HG02884 (cell line): ENCODE measurements at regions not wholly inside any gene's neighbourhood (a gene's known extent, or its start where the extent isn't known, plus 50 kb on each side); places are given as distances from the start of the nearest gene placed in this dataset.
"Not testable (repeated sequence)": the region's sequence is repeated elsewhere in the genome, so short reads cannot be mapped to it uniquely, and the experiment has no call there.

Experiments
- ATAC-seq: cut with Tn5 transposase; IDR thresholded peaks from one replicate; pipeline ENCODE4 v1.9.1; 2021; ENCODE audit warnings: mild to moderate bottlenecking, moderate library complexity; ENCODE audit not compliant: unreplicated experiment

DNA sequence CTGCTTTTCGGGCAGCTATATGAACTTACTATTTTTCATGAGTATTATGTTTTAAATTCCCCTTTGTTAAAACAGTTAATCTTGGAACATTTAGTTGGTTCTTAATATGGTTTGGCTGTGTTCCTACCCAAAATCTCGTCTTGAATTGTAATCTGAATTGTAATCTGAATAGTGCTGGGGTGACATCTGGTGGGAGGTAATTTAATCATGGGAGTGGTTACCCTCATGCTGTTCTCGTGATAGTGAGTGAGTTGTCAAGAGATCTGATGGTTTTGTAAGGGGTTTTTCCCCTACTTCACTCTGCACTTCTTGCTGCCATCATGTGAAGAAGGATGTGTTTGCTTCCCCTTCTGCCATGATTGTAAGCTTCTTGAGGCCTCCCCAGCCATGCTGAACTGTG lies 305.4 kb upstream of the MAP3K7 start:
- ATAC-seq, result no peak

DNA sequence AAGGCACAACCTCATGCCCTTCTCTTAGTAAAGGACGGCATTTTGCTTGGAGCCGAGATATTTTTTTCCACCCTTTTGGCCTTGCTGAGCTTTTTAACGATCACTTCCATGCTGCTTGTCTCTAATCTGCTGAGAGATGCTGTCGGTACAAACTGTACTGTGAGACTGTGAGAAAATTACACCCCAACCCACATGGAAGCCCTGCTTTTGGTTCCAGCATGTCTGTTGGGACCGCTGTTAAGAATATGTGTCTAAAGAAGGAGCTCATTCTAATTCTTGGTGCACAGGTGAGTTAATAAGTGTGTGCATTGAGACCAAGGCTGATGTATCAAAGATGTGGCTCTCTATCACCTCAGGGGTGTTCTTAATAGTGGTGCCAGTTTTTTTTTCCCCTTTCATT lies 304.5 kb upstream of the MAP3K7 start:
- ATAC-seq, result no peak

DNA sequence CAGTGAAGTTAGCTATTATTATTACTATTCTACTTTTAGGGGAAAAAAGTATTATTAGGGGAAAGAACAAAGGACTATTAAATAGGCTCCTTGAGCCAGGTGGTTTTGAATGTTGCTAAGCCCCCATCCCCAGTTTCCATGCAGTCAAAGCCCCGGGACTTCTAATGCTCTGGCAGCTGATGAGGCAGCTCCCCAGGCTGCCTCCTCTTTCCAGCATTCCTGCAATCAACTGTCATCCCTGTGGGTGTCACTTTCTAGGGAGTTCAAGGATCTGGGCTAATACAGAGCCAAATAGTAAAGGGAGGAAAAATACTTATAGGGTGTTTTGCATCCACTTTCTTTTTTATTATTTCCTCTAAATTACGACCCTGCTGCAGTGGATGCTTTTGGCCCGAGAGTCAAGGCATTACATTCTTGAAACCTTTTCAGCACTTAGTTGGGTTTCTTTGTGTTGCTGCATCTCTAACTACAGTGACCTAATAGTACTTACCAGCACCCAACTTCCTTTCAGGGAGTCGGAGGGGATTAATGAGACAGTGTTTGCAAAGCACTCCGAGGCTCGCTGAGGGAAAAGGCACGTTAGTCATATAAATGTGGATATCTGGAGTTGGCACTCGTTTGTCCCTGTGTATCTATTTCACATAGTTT lies 303.9 kb upstream of the MAP3K7 start:
- no peak for ATAC-seq

DNA sequence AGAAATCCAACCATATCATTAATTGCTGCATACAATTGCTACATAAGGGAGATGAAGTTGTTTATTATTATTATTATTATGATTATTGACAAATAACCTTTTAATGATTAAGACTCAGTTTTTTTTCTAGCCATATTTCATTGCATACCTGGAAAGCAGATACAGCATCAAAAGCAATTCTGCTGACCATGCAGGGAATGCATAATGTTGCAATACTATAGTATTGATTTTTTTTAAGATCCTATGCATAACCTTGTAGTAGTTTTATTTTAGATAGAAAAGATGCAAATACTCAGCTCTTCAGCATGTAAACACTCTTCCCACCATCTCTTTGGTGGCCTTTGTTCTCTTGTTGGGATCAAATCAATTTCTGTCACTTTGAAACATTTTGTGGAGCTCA lies 300.9 kb upstream of the MAP3K7 start:
- no peak for ATAC-seq

DNA sequence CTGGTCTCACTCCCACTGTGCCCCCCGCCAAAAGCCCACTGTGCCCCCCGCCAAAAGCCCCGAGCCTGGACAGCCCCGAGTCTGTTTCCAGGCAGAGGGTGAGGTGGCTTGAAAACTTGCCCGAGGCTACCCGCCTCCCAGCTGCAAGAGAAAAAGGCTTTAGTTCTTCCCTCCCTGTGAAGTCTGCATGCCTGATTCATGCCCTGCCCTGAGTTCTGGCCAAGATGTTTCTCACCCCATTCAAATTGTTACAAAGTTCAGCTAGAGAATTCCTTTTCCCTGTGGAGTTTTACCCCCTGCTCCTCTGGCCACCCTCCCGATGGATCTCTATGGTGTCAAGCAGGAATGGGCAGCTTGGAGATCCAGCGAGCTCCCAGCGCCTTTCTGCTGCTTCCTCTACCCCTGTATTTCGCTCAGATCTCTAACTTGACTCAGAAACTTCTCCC lies 298.8 kb upstream of the MAP3K7 start:
- ATAC-seq, result no peak

DNA sequence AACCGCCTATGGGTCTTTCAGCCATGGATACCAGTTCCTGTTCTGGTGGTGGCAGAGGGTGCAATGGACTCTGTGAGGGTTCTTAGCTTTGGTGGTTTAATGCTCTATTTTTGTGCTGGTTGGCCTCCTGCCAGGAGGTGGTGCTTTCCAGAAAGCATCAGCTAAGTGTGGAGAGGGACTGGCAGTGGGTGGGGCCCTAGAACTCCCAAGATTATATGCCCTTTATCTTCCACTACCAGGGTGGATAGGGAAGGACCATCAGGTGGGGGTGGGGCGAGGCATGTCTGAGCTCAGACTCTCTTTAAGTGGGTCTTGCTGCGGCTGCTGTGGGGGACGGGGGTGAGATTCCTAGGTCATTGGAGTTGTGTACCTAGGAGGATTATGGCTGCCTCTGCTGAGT lies 298.3 kb upstream of the MAP3K7 start:
- ATAC-seq, result not testable (repeated sequence)

DNA sequence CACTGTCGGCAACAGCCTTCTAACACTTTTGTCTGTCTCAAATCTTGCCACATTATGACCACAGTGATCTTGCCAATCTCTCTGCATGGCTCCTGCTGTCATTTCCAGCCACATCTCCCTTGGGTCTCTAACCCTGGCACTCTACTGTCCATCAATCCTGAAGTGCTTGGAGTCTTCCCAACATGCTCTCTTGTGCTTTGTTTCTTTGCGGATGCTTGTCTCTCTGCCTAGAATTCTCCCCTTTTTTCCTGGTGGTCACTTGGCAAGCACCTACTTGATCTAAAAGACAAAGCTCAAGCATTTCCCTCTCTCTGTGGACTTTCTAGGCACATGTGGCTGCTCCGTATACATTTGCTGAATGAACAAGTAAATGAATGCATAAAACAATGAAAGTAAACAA lies 290.7 kb upstream of the MAP3K7 start:
- no peak for ATAC-seq

DNA sequence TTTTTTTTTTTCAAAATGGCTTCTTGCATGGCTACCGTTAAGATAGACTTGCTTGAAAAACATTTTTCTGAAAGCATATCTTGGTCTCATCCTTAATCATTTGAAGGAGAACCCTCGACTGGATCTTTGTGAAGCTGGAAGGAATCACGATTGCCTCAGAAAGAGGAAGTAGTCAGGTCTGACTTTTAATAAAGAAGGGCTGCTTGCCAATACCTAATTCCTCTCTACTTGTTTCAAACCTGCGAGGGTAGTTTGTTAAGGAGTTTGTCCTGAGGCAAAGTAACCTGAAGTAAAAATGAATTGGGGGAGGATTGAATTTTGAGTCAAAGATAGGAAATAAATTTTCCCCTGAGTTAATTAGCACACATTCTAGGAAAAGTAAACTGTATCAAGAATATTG lies 288.1 kb upstream of the MAP3K7 start:
- no peak for ATAC-seq

DNA sequence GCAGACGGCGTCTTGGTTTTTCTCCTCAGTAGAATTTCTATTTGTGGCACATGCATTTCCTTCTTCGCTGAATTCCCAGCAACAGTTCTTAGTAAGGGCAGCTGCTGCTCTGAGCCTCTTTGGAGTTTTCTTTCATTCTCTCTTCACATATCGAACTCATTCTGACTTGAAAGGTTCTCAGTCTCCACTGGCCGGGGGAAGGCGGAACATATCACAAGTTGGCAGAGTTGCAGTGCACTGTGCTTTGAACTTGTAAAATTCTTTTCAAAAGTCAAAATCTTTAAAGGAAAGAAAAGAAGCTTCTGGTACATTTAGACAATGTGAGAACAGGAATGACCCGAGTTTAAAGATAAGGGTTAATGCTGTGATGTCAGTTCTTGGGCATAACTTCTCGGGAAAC lies 286.1 kb upstream of the MAP3K7 start:
- no peak for ATAC-seq

DNA sequence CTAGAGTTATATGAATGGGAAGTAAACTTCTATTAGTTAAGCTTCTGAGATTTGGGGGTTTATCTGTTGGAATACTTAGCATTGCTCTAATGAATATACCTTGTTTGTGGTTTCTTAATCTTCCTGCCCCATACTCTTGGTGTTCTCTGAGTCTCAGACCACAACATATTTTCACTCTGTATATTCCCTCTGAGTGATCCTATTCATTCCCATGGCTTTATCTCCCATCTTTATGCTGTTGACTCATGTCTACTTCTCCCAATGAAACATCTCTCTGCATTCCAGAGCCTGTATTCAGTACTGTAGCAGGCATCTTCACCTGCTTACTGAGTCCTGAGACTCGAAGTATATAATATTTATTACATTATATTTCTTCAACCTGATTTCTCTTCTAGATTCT lies 283.7 kb upstream of the MAP3K7 start:
- no peak for ATAC-seq

DNA sequence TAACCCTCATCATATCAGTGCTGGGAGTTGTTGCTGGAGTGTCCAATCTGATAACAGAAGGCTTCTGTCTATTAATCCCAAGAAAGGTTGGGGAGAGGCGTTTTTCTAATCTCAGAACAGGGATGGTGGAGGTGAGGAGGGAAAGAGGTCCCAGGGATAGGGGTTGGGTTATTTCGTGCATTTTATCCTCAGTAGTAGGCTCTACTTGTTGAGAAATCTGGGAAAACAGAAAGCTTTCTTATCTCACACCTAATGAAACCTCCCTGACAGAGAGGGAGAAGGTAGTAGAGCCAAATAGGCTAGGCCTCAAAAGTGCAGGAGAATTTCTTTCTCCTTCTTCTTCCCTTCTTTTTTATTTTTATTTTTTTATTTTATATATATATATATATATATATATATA lies 281.8 kb upstream of the MAP3K7 start:
- no peak for ATAC-seq

DNA sequence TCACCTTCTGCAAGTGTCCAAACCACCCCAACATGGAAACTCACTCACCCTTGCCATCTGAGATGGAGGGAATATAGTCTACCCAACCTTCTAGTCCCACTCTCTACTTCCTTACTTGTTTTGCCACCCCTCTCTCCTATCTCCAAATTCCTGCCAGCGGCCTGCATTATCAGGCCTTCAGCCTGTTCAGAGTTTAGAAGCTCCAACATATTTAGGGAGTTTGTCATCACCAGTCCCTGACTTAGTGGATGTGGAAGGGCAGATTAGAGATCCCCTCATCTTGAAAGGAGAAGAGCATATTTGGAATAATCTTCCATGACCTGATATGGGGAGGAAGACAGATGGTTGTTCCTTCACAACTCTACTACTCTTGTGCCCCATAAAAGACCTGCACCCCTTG lies 281.4 kb upstream of the MAP3K7 start:
- no peak for ATAC-seq

DNA sequence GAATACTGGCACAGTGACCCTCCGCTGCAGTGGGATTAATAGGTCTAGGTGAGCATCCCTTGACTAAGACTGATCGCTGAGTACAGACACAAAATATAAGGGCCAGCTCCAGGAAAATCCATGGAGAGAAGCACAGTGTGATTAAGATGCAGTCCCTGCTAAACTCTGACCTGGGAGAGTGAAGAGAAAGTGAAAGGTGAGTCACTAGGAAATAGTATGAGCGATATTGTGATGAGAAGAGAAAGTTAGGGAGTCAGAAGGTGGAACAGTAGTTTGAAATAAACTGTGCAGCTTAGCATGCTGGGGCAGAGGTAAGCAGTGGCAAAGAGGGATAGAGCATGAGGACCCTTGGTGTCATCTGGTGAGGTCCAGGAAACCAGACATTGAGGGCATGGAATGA lies 278.6 kb upstream of the MAP3K7 start:
- no peak for ATAC-seq

DNA sequence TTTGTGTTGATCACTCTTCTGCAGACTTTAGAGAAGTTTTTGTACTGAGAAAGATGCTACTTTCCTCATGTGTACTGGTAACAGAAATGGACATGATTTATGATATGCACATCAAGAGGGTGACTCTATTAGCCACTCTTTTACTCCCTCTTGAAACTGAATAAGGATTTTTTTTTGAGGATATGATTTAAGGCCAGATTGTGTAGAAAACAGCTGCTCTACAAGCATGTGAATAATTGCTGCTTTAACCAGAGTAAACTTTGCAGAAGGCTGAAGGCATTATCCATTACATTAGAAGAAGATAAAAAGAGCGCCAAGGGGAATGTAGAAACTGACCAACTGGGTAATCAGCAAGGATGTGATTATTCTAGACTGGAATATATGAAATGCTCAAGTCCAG lies 276.2 kb upstream of the MAP3K7 start:
- ATAC-seq, result no peak

DNA sequence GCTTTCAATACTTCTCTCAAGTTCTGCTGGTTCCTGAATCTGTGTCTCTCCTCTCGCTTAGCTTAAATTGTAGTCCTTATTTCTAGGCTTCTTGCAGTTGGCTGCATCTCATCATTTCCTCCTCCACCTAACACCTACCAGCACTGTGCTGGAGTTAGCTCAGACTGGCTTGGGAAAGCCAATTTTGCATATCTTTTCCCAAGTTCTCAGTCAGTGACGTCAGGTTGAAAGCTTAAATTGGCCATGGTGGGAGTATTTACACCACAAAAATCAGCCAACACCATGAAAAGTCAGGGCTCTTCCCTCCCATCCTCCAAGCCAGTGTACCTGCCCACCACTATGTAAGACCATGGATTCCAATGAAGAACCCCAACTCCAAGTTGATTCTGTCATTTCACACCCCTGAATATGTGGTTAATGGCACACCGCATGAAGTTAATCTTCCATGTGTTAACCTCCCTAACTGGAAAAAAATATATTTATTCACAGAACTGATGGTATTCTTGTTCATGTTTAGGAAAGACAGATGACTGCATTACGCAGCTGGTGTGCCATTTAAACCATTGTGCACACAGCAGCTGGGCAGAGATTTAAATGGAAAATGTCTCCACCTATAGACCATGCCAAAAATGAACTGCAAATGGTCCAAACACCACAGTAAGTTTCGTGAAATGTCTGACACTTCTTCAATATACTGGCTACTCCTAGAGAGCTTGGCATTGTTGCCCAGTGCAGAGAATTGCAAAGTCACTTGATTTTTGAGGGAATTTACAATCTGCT lies 274.1 kb upstream of the MAP3K7 start:
- ATAC-seq, result no peak

DNA sequence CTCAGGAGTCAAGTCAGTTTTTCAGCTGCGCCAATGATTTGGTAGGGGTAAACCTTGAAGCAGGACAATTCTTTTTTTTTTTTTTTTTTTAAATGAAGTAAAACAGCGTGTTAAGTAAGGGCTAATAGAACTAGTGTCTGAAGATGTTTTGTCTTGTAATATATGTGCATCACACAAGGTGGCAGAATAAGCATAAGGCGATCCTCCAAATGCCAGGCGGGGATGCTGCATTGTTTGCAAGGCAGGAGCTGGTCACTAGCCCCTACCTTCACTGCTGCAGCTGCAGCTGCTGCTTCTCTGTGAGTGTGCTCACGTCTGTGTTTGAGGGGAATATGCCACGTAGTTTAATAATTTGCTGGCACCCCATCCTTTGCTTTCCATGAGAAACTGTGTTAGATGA lies 272.7 kb upstream of the MAP3K7 start:
- no peak for ATAC-seq

DNA sequence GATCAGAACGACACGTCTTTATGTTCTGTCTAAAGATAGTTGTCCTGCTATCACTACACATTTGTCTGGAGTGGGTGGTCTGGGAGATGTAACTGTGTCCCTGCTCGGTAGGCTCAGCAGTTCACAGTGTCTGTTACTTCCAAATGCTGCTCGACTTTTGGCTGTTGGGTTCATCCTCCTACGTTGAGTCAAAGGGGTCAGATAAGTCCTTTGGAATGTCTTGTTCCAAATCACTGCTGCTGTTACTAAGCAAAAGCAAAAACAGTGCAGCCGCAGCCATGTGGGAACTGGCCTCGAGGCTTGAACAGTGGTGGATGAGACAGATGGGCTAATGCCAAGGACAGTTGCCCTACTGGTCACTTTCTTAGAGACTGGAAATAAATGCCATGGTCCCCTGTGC lies 272.2 kb upstream of the MAP3K7 start:
- no peak for ATAC-seq

DNA sequence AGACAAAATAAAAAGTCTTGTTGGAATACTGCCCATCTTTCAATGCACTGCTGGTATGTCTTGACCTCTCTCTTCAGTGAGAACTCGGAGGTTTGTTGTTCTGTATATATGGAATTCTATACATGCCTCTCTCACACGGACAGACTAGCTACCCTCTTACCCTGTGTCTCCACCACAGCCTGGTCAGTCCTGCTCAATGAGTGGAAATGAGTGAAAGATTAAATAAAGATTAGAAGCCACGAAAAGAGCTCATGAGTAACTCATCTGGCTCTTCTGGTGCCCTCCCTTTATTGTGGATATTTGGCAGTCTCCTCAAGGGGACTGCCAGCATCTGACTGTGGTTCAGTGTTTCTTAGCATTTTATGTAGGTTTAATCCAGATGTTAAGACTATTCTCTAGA lies 262.8 kb upstream of the MAP3K7 start:
- no peak for ATAC-seq

DNA sequence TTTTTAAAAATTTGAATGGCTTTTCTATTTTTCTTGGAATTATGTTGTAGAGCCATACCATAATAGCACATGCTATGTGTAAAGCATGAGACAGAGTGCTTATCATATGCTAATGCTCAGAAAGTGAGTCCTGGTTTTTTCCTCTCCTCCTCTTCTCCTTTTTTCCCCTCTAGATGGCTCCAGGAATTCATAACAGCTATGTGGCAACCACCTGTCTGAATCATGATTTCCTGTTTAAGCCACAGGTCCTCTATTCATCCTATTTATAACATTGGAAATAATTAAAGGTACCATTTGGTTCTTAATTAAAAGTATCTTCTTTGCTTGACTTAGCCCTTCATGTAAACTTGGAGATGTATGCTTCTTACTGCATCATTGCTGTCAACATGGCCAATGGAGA lies 260.0 kb upstream of the MAP3K7 start:
- no peak for ATAC-seq

DNA sequence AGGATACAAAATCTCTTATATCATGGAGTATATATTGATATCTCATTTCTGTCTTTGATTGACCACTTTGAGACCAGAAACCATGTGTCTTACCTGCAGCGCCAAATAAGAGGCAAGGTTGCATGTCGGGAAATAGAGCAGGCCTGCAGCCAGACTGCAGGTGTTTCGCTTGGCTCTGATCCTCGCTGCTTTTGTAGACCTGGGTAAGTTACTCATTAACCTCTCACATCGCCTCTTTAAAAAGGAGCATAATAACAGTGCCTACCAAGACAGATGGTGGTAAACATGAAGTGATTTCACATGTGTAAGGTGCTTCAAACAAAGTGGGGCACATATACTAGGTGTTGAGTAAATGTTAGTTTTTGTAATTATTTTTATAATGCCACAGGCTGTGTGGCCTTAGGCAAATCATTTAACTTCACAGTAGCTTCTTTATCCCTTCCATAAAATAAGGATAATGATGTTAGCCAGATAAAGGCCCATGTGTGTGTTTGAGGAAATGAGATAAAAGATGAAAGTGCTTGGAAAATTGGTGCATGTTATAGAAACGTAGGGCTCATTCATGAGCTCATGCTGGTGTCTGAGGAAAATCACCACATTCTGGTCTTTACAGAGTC lies 248.8 kb upstream of the MAP3K7 start:
- no peak for ATAC-seq

DNA sequence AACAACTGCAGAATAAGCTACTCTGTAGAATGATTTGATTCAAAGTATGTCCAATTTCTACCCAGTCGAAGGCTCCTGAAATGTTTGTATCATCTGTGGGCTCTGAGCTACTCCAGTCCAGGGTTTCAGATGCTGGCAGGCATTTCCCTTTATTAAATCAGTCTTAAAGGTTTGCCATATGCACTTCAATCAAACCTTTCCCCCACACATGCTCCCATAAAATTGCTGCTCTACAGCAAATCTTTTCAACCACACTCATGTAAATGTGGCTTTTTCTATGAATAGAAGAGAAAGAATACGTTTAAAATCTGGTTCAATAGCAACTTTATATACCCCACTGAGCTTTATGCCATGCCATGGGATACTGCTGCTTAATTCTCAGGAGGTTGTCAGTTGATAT lies 242.4 kb upstream of the MAP3K7 start:
- ATAC-seq, result no peak

DNA sequence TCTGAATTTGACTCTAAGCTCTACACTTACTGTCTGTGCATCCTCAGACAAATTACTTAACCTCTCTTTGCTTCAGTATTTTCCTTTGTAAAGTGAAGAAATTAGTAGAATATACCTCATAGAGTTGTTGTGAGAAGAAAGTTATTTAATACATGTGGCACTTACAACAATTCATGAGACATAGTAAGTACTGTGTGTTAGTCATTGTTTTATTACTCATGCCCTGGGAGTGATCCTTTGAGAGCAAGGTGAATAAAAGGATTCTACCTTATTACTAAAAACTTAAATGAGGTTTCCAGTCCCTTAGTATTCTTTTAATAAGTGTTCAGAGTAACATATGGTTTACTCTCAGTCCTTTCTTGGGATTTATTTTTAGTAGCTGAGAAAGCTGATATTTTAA lies 233.6 kb upstream of the MAP3K7 start:
- ATAC-seq, result no peak
